D341Med (cell line): ENCODE measurements at regions not wholly inside any gene's neighbourhood (a gene's known extent, or its start where the extent isn't known, plus 50 kb on each side); places are given as distances from the start of the nearest gene placed in this dataset.
"Not testable (repeated sequence)": the region's sequence is repeated elsewhere in the genome, so short reads cannot be mapped to it uniquely, and the experiment has no call there.

ENCODE experiments used
- DNase-seq: peaks from one replicate; pipeline ENCODE4 v3.0.0; 2012; ENCODE audit warnings: low spot score

GRCh38 chr9:2354856-2355696 lies 266.5 kb upstream of the VLDLR start:
- no peak for DNase-seq

GRCh38 chr9:2355697-2355983 lies 265.9 kb upstream of the VLDLR start:
- DNase-seq = no peak

- no peak for DNase-seq
Measured at GRCh38 chr9:2356041-2356790, 265.4 kb upstream of the VLDLR start.

DNA sequence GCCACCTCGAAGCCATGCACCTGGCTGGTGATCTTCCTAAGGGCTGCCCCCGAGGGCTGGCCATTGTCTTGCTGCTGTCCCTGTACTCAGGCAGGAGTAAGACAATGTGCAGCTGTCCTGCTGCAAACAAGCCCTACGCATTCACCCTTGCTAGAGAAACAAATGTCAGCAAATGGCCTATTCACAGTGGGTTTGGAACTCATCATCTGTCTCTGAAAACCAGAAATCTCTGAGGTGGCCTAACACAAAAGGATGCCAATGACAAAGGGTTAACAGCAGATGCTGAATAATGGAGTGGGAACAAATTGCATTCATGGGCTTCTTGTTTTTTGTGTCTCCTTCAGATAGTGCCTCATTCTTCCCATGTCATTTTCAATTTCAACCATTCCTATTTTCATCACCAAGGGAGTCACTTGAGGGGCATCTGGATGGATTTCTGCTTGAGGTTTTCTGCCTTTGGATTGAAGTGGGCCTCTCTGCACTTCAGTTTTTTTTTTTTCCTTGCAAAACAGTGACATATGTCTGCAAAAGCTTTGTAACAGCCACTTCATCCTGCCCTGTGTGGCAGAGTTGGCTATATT lies 261.6 kb upstream of the VLDLR start:
- no peak for DNase-seq

DNA sequence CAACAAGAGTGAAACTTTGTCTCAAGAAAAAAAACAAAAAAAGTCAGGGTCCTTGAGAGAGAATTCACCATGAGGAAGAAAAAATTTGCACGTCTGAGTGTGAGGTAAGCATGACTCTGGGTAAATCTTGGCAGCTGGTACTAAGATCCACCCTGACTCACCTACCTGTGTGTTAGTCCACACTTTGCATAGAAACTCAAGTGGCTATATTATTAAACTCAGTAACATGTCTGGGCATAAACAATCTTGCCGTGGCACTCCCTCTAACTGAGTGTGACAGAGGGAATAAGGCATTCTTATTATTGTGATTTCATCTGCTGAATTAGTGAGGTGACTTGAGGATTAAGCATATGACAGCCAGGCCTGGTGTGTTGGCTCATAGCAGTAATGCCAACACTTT lies 259.4 kb upstream of the VLDLR start:
- no peak for DNase-seq

GRCh38 chr9:2363138-2363745 lies 258.3 kb upstream of the VLDLR start:
- no peak for DNase-seq

DNA sequence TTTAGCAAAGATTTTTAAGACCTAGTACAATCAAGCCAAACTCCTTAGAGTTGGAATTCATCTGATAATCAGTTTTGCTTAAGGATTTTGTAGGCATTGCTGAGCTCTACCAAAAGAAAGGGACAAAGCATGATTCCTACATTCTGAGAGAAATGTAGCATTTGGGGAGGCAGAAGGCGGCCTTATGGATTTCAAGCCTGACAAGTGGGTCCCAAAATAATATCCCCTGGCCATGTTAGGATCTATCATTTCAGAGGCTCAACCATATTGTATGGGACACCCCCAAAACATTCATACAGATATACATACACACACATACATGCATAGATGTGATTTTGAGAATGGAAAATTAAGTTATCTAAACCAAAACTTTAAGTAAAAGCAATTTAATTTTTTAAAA lies 257.8 kb upstream of the VLDLR start:
- DNase-seq = no peak

GRCh38 chr9:2367970-2368369 lies 253.6 kb upstream of the VLDLR start:
- no peak for DNase-seq

GRCh38 chr9:2373648-2374047 lies 247.9 kb upstream of the VLDLR start:
- DNase-seq = no peak

GRCh38 chr9:2375114-2375513 lies 246.5 kb upstream of the VLDLR start:
- no peak for DNase-seq

GRCh38 chr9:2377117-2377516 lies 244.5 kb upstream of the VLDLR start:
- DNase-seq = no peak

GRCh38 chr9:2377834-2378233 lies 243.8 kb upstream of the VLDLR start:
- DNase-seq = no peak

DNA sequence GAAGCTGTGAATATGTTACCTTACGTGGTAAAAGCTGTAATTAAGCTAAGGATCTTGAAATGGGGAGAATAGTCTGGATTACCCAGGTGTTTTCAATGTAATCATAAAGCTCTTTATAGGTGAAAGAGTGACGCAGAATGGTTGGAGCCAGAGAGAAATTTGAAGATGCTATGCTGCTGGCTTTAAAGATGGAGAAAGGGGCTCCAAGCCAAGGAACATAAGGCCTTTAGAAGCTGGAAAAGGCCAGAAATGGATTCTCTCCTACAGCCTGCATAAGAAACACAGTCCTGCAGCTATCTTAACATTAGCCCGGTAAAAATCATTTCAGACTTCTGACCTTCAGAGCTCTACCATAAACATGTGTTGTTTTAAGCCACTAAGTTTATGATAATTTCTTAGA lies 243.3 kb upstream of the VLDLR start:
- DNase-seq = no peak

GRCh38 chr9:2378816-2379215 lies 242.8 kb upstream of the VLDLR start:
- DNase-seq = no peak

DNA sequence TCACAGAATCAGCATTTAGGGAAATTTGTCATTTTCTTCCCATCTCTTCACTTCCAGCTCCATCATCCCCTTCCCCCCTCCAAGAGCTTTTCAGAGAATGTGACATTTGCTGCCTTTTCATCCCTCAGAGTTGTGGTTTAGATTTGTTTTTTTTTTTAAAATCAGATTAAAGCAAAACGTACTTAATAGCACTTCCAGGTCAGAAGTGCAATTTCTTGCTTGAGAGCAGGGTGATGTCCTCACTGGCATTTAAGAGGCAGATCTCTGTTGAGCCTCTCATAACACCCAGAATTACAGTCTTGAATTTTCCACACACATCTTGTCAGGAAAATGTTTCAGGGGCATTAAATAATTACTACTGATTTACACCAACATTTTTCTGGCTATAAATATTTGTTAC lies 236.8 kb upstream of the VLDLR start:
- no peak for DNase-seq

DNA sequence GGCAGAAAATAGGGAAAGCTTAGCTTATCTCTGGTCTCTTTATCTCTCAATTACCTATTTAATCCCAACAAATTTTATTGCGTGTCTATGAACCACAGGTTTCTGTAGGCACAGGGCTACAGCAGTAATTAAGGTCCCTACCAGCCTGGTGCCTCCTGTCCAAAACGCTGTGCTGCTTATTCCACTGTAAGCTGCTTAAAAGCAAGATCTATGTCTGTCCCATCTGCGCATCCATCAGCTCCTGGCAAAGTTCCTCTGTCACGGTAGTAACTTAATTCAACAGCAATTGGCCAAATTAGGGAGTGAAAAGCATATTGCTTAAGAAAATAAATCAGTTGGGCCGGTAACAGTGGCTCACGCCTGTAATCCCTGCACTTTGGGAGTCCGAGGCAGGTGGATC lies 235.8 kb upstream of the VLDLR start:
- peak; percentile 85 for DNase-seq

DNA sequence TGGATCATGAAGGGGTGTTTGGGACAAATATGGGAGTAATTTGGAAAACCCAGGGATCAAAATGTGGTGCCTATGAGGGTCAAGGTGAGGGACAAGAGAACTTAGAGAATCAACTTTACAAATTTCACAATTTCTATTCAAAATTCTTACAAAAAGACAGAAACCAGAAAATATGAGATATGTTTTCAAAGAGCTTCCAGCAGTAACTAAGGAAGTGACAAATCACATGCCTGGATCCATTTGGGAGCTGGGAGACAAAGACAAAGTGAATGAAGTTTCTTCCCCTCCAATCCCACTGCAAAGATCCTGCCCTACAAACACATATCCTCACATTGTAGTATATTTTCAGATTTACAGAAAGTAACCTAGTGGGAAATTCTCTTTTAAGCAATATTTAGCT lies 235.0 kb upstream of the VLDLR start:
- no peak for DNase-seq

DNA sequence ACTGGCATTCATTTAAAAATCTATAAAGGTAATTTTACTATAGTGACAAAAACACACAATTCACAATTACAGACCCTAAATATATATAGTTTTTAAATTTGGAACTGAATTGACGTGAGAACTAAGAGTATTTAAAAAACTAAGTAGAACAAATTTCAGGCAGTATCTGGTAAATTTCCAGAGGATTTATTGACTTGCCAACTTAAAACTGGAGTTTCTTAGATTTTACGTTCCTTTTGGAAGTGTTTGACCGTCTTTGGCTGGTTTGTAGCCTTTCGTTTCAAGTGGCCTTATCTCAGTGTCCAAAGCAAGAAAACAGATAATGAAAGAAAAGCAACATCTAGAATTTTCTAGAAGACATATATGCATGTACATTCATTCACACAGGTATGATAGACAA lies 234.4 kb upstream of the VLDLR start:
- no peak for DNase-seq

GRCh38 chr9:2389404-2389803 lies 232.2 kb upstream of the VLDLR start:
- DNase-seq = no peak

DNA sequence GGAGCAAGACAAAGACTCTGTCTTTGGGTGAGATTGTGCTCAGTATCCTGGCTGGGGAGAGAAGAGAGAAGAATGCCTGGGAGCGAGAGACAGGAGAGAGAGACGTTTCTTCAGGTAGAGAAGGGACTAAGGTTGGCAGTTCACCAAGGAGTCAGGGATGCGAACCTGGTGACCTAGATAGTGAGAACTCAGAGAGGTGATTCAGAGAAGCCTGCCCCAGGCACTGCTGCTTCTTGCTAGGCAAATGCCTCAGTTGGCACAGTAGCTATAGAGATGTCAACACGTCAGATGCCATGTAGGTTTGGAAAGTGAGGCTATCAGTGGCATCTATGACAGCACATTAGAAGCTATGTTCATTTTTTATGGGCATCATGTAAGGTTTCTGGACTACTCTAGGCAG lies 231.6 kb upstream of the VLDLR start:
- no peak for DNase-seq

GRCh38 chr9:2391509-2392132 lies 230.0 kb upstream of the VLDLR start:
- not testable (repeated sequence) for DNase-seq

DNA sequence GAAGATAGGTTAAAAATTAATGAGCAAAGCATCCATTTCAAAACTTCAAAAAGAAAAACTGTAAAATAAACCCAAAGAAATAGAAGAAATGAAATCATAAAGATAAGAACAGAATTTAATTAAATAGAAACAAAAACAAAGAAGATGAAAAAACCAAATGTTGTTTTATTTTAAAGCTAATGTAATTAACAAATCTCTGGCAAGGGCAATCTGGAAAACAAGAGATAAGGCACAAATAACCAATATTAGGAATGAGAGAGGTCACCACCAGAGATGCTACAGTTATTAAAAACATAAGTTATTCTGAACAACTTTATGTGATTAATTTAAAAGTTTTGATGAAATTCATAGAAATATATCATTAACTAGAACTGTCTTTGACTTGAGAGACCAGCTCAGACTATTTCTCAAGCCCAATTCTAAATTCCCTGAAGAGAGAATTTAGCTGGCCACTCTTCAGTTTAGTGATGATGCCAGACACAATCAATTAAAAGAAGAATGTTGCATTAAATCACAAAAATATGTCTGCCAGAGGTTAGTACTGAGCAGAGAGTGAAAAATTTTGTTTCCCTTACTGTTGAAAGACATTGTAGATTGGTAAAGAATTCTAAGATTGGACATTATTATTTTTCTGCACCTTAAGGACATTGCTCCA lies 227.4 kb upstream of the VLDLR start:
- not testable (repeated sequence) for DNase-seq
